Fibroblast of lung (primary cell): ENCODE measurements at regions not wholly inside any gene's neighbourhood (a gene's known extent, or its start where the extent isn't known, plus 50 kb on each side); places are given as distances from the start of the nearest gene placed in this dataset.

Experiments used
- CTCF ChIP-seq, 2 donors: IDR thresholded peaks in 1 of 2; conservative IDR thresholded peaks in 1 of 2; 1 replicate in 1 of 2; 2 replicates in 1 of 2; pipeline ENCODE4 v1.5.1; 2011 to 2012; ENCODE audit warnings: low read length in 2 of 2, control low read depth in 1 of 2, inconsistent platforms in 1 of 2, low read depth in 1 of 2, mild to moderate bottlenecking in 1 of 2
- EZH2 ChIP-seq: IDR thresholded peaks from 2 replicates; pipeline ENCODE4 v1.5.1; 2012; ENCODE audit warnings: low read length, control low read depth, mild to moderate bottlenecking; ENCODE audit errors: missing control alignments

- TF ChIP-seq CTCF (conservative IDR thresholded peaks at IDR 0.05 in 1 of 2, IDR thresholded peaks at IDR 0.05 in 1 of 2; ENCODE audit: low read depth in 1 of 2, low read length in 2 of 2) (no peak), EZH2 (no peak)
Observed at GRCh38 chr2:9707008-9707407, 76.2 kb upstream of the YWHAQ start.
